Hepatocyte (in vitro differentiated cells): ENCODE measurements at regions not wholly inside any gene's neighbourhood (a gene's known extent, or its start where the extent isn't known, plus 50 kb on each side); places are given as distances from the start of the nearest gene placed in this dataset.

Source experiments
- CTCF ChIP-seq: fragments of 200-600 bp; sonication (generic); IDR thresholded peaks from 2 replicates; pipeline ENCODE4 v1.5.1; 2016; ENCODE audit warnings: antibody characterized with exemption, mild to moderate bottlenecking; ENCODE audit not compliant: poor library complexity
- EZH2 ChIP-seq: fragments of 200-600 bp; sonication (generic); IDR thresholded peaks from 2 replicates; pipeline ENCODE4 v1.6.1; 2016; ENCODE audit warnings: antibody characterized with exemption, mild to moderate bottlenecking, borderline replicate concordance

- TF ChIP-seq CTCF (no peak), EZH2 (no peak)
Observed at GRCh38 chr5:142540922-142541422, 144.9 kb downstream of the FGF1 start.
